Osteoblast (primary cell): ENCODE measurements at regions not wholly inside any gene's neighbourhood (a gene's known extent, or its start where the extent isn't known, plus 50 kb on each side); places are given as distances from the start of the nearest gene placed in this dataset.

ENCODE experiments used
- DNase-seq: peaks from one replicate; pipeline ENCODE4 v3.0.0; 2011; ENCODE audit warnings: low spot score, mixed read lengths; ENCODE audit not compliant: insufficient read length; ENCODE audit errors: missing footprints
- H2AFZ ChIP-seq: 2 replicates; pipeline ENCODE4 v1.6.0; 2011; ENCODE audit warnings: mild to moderate bottlenecking, low read length
- H3K27ac ChIP-seq: 2 replicates; pipeline ENCODE4 v1.5.1; 2011; ENCODE audit warnings: mild to moderate bottlenecking, low read depth, low read length, moderate library complexity
- H3K27me3 ChIP-seq: 2 replicates; pipeline ENCODE4 v1.6.0; 2012; ENCODE audit warnings: mild to moderate bottlenecking, control low read depth, inconsistent platforms, low read length, moderate library complexity; ENCODE audit not compliant: insufficient read depth
- H3K36me3 ChIP-seq: 2 replicates; pipeline ENCODE4 v1.5.1; 2011; ENCODE audit warnings: mild to moderate bottlenecking, low read length, control low read depth, moderate library complexity; ENCODE audit not compliant: insufficient read depth
- H3K4me1 ChIP-seq: 2 replicates; pipeline ENCODE4 v1.5.1; 2011; ENCODE audit warnings: mild to moderate bottlenecking, low read length, control low read depth, moderate library complexity; ENCODE audit not compliant: insufficient read depth
- H3K4me2 ChIP-seq: 2 replicates; pipeline ENCODE4 v1.6.0; 2011; ENCODE audit warnings: mild to moderate bottlenecking, low read length; ENCODE audit not compliant: insufficient read depth
- H3K4me3 ChIP-seq: fragments of 200-600 bp; sonication (generic); 3 replicates; pipeline ENCODE4 v1.5.1; 2012; ENCODE audit warnings: mild to moderate bottlenecking, low read length, inconsistent platforms; ENCODE audit not compliant: insufficient read depth
- H3K79me2 ChIP-seq: 2 replicates; pipeline ENCODE4 v1.6.0; 2012; ENCODE audit warnings: mild to moderate bottlenecking, low read length, control low read depth, inconsistent platforms; ENCODE audit not compliant: insufficient read depth
- H3K9me3 ChIP-seq: 2 replicates; pipeline ENCODE4 v1.5.1; 2011; ENCODE audit warnings: low read depth, low read length, control low read depth
- H4K20me1 ChIP-seq: 2 replicates; pipeline ENCODE4 v1.6.0; 2012; ENCODE audit warnings: mild to moderate bottlenecking, low read length, control low read depth; ENCODE audit not compliant: insufficient read depth
- TF ChIP-seq, protein P1 (sequence below): IDR thresholded peaks from 2 replicates; pipeline ENCODE4 v1.5.1; 2011; ENCODE audit warnings: mild to moderate bottlenecking, low read depth, low read length, moderate library complexity; ENCODE audit errors: extremely low read depth

DNA sequence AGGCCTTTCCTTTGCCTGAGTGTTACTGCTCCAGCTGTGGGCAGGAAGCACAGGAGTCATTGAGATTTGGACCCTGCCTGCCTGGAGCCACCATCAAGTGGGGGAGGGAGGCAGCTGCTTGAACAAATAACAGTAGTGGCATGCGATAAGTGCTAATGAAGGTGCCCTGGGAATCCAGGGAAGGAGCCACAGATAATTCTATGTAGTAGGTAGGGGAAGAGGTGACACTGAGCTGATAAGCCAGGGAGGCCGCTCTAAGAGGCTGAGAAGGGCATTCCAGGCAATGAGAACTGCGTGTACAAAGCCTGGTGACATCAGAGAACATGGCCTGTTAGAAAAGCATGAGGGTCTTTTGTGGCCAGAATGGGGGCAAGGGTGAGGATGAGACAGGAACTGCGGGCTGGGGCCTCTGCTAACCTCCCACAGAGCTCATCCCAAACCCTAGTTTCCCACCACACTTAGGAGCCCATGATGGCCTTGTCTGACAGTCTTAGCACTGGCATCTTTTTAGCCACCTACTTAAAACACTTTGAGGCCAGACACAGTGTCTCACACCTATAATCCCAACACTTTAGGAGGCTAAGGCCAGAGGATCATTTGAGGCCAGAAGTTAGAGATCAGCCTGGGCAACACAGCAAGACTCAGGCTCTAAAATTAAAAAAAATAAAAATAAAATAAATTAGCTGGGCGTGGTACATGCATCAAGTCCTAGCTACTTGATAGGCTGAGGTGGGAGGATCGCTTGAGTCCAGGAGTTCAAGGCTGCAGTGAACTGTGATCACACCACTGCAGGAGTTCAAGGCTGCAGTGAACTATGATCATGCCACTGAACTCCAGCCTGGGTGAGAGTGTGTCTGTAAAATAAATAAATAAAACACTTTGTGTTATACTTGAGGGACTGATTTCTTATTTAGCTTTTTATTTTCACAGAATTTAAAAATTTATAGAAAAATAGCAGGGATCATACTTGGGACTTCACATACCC, 58.9 kb downstream of the TET3 start:
- Histone ChIP-seq H2AFZ (no peak overlapping the region), H4K20me1 (peaks cover 33% of the 10 kb centered on the region), H3K4me3 (no peak overlapping the region), H3K36me3 (no peaks in the 10 kb centered on the region), H3K4me2 (no peak overlapping the region), H3K27me3 (no peaks in the 10 kb centered on the region), H3K27ac (no peak overlapping the region), H3K79me2 (peaks cover 11% of the 10 kb centered on the region), H3K9me3 (no peaks in the 10 kb centered on the region), H3K4me1 (no peaks in the 10 kb centered on the region)
- TF ChIP-seq, protein P1, sequence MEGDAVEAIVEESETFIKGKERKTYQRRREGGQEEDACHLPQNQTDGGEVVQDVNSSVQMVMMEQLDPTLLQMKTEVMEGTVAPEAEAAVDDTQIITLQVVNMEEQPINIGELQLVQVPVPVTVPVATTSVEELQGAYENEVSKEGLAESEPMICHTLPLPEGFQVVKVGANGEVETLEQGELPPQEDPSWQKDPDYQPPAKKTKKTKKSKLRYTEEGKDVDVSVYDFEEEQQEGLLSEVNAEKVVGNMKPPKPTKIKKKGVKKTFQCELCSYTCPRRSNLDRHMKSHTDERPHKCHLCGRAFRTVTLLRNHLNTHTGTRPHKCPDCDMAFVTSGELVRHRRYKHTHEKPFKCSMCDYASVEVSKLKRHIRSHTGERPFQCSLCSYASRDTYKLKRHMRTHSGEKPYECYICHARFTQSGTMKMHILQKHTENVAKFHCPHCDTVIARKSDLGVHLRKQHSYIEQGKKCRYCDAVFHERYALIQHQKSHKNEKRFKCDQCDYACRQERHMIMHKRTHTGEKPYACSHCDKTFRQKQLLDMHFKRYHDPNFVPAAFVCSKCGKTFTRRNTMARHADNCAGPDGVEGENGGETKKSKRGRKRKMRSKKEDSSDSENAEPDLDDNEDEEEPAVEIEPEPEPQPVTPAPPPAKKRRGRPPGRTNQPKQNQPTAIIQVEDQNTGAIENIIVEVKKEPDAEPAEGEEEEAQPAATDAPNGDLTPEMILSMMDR: no peak
- no peak for DNase-seq

DNA sequence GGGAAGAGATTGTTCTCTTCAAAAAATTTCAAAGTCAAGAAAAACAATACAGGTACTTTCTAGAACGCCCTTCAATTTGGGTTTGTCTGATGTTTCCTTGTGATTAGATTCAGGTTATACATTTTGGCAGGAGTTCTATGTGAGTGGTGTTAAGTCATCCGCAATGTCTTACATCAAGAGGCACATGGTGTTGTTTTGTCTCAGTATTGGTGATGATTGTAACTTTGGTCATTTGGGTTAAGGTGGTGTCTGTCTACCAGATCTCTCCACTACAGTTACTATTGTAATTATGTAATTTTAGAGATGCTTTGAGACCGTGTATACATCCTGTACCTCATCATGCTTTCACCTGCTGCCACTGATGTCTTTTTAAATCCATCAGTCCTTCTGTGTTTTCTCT, 60.3 kb downstream of the TET3 start:
- Histone ChIP-seq H3K27me3 (no peaks in the 10 kb centered on the region), H4K20me1 (peaks cover 32% of the 10 kb centered on the region), H3K4me2 (no peak overlapping the region), H3K4me3 (no peak overlapping the region), H3K9me3 (no peaks in the 10 kb centered on the region), H3K36me3 (no peaks in the 10 kb centered on the region), H3K79me2 (peaks cover 5% of the 10 kb centered on the region), H2AFZ (no peak overlapping the region), H3K4me1 (no peaks in the 10 kb centered on the region), H3K27ac (no peak overlapping the region)
- TF ChIP-seq, protein P1: no peak
- DNase-seq: no peak

DNA sequence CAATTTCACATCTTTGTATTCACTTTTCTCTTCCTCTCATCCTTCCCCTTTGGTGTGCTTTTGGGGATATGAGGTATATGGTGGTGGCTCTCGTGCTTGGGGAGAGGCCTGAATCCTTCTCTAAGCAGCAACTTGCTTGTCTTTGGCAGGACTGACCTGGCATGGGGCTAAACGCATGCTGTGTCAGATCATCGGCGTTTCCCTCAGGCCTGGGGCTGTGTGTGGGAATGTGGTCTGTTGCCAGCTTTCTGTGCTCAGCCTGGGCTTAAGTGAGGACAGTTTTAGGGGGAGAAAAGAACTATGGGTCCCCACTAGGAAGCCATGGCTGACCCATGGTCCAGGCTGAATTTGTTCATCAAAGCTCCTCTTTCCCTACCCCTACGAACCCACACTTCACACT, 60.7 kb downstream of the TET3 start:
- H3K79me2 ChIP-seq: peaks cover 5% of the 10 kb centered on the region
- H3K4me3 ChIP-seq: no peak overlapping the region
- peaks cover 29% of the 10 kb centered on the region for H4K20me1 ChIP-seq
- no peak overlapping the region for H3K4me2 ChIP-seq
- H2AFZ ChIP-seq: no peak overlapping the region
- no peaks in the 10 kb centered on the region for H3K36me3 ChIP-seq
- no peaks in the 10 kb centered on the region for H3K27me3 ChIP-seq
- no peaks in the 10 kb centered on the region for H3K9me3 ChIP-seq
- H3K4me1 ChIP-seq: no peaks in the 10 kb centered on the region
- DNase-seq: no peak
- H3K27ac ChIP-seq: no peak overlapping the region
- TF ChIP-seq, protein P1: no peak

DNA sequence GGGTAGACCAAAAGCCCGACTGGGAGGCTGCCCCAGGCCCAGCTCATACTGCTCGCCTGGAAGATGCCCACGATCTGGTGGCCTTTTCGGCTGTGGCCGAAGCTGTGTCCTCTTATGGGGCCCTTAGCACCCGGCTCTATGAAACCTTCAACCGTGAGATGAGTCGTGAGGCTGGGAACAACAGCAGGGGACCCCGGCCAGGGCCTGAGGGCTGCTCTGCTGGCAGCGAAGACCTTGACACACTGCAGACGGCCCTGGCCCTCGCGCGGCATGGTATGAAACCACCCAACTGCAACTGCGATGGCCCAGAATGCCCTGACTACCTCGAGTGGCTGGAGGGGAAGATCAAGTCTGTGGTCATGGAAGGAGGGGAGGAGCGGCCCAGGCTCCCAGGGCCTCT, 61.7 kb downstream of the TET3 start:
- Histone ChIP-seq H3K9me3 (no peaks in the 10 kb centered on the region), H3K27me3 (no peaks in the 10 kb centered on the region), H3K36me3 (no peaks in the 10 kb centered on the region), H3K79me2 (peaks cover 5% of the 10 kb centered on the region), H2AFZ (no peak overlapping the region), H3K4me3 (no peak overlapping the region), H3K4me2 (no peak overlapping the region), H3K4me1 (no peaks in the 10 kb centered on the region), H3K27ac (no peak overlapping the region), H4K20me1 (peaks cover 29% of the 10 kb centered on the region)
- DNase-seq: no peak
- TF ChIP-seq, protein P1: no peak
